GM23248 (cell line): ENCODE measurements at regions not wholly inside any gene's neighbourhood (a gene's known extent, or its start where the extent isn't known, plus 50 kb on each side); places are given as distances from the start of the nearest gene placed in this dataset.

ENCODE experiments used
- EZH2 ChIP-seq: fragments of 200-600 bp; sonication (generic); IDR thresholded peaks from 2 replicates; pipeline ENCODE4 v1.6.1; 2018; ENCODE audit warnings: antibody characterized with exemption, mild to moderate bottlenecking; ENCODE audit not compliant: insufficient read depth, poor library complexity, severe bottlenecking
- EZH2phosphoT487 ChIP-seq: fragments of 200-600 bp; sonication (generic); IDR thresholded peaks from 2 replicates; pipeline ENCODE4 v1.6.1; 2018; ENCODE audit warnings: antibody characterized with exemption, moderate library complexity, mild to moderate bottlenecking, low read depth; ENCODE audit not compliant: insufficient read depth

- TF ChIP-seq EZH2, result no peak
- no peak for TF ChIP-seq EZH2phosphoT487
Measured at GRCh38 chr4:189436207-189436606, 504.5 kb upstream of the FRG1 start.
